ENCODE measurements at regions not wholly inside any gene's neighbourhood (a gene's known extent, or its start where the extent isn't known, plus 50 kb on each side); places are given as distances from the start of the nearest gene placed in this dataset.

DNA sequence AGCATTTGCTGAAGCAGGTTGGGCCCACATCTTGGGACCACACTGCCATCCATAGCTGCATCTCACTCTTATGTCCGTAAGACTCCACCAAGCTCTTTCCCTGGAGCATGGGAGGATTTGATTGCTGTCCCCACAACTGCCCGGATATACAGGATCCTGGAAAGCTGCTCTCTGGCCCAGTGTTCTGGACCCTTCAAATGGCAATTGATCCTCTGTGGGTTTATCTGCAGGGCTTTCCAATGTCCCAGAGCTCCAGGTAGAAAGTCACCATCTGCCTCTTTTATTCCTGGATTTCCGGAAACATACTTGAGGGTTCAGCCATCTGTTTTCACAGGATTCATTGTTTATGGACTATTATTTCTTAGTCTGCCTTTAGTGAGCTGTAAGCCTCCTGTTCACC lies 214.6 kb downstream of the SREK1 start:
- Histone ChIP-seq H3K27ac (ENCODE audit: extremely low read length, insufficient read depth, low read length) (no peak overlapping the region), H3K4me3 (replicated peaks in 1 of 3; ENCODE audit: insufficient read depth in 1 of 3, low read depth in 2 of 3, low read length in 3 of 3) (no peak overlapping the region), H4K20me1 (ENCODE audit: insufficient read depth, low read length) (no peaks in the 10 kb centered on the region), H3K27me3 (ENCODE audit: control insufficient read depth in 1 of 2, insufficient read depth in 2 of 2, low read length in 2 of 2) (peaks cover 0 to 1% of the 10 kb centered on the region in 2 experiments; a peak in 2 of 5 replicates), H3K9me3 (ENCODE audit: low read length) (no peaks in the 10 kb centered on the region), H2AFZ (ENCODE audit: low read length) (no peak overlapping the region), H3K4me2 (ENCODE audit: low read depth, low read length) (no peak overlapping the region), H3K9ac (ENCODE audit: insufficient read depth, low read depth, low read length) (no peak overlapping the region), H3K4me1 (ENCODE audit: insufficient read depth, low read length) (no peaks in the 10 kb centered on the region), H3K36me3 (replicated peaks in 1 of 2; ENCODE audit: control insufficient read depth in 1 of 2, insufficient read depth in 2 of 2, low read length in 2 of 2) (no peaks in the 10 kb centered on the region), H3K79me2 (ENCODE audit: insufficient read depth, low read length) (no peaks in the 10 kb centered on the region)
- 6% methylated on average over 2 of the region's 3 CpGs for WGBS (ENCODE audit: low lambda C conversion rate)
- TF ChIP-seq TBP (CRISPR knock-in tag; IDR thresholded peaks at IDR 0.05) (no peak), ZNF432 (CRISPR knock-in tag; IDR thresholded peaks at IDR 0.05; ENCODE audit: borderline replicate concordance) (no peak), MXD4 (CRISPR knock-in tag; IDR thresholded peaks at IDR 0.05) (no peak), ZNF670 (CRISPR knock-in tag; IDR thresholded peaks at IDR 0.05; ENCODE audit: borderline replicate concordance) (no peak), NFE2L1 (CRISPR knock-in tag; IDR thresholded peaks at IDR 0.05; ENCODE audit: borderline replicate concordance) (no peak), MZF1 (CRISPR knock-in tag; IDR thresholded peaks at IDR 0.05; ENCODE audit: borderline replicate concordance) (no peak), ZNF841 (CRISPR knock-in tag; IDR thresholded peaks at IDR 0.05; ENCODE audit: borderline replicate concordance) (no peak), USF2 (IDR thresholded peaks at IDR 0.05; ENCODE audit: low read depth, low read length) (no peak), USF2 (CRISPR knock-in tag; IDR thresholded peaks at IDR 0.05; ENCODE audit: borderline replicate concordance) (no peak), ZBED4 (CRISPR knock-in tag; IDR thresholded peaks at IDR 0.05; ENCODE audit: borderline replicate concordance) (no peak), SP2 (CRISPR knock-in tag; IDR thresholded peaks at IDR 0.05) (no peak), MAFG (CRISPR knock-in tag; IDR thresholded peaks at IDR 0.05) (no peak)
- in situ Hi-C loops (cut with HindIII; ENCODE audit: extremely low pct_ligation_motif_present, low pct_unique_long_range_greater_than_20kb) (no loop called here), intact Hi-C loops (cut with micrococcal nuclease; ENCODE audit: unreplicated experiment) (no loop called here)
- no peak for ATAC-seq
- BruUV-seq (replicated peaks): no TSS peak
- no peak for DNase-seq (ENCODE audit: low spot score)
- ChIA-PET POLR2A (no interaction called here), CTCF (ENCODE audit: low intra/inter-chr PET ratio, low total read pairs) (no interaction called here)
- no peak for FAIRE-seq
